Spinal cord (tissue), 9 donors: ENCODE measurements at regions not wholly inside any gene's neighbourhood (a gene's known extent, or its start where the extent isn't known, plus 50 kb on each side); places are given as distances from the start of the nearest gene placed in this dataset.

Source experiments
- DNase-seq, 6 donors: peaks; one replicate each; pipeline versions ENCODE4 v3.0.0 to v3.0.0-alpha.2; 2013 to 2015; ENCODE audit warnings: low spot score in 6 of 6, low read depth in 4 of 6
- H3K27ac ChIP-seq: one replicate; pipeline ENCODE4 v1.5.1; 2013; ENCODE audit warnings: low read depth, low read length, control low read depth
- H3K27me3 ChIP-seq: one replicate; pipeline ENCODE4 v1.6.1; 2013; ENCODE audit warnings: low read length; ENCODE audit not compliant: control insufficient read depth, insufficient read depth
- H3K36me3 ChIP-seq: one replicate; pipeline ENCODE4 v1.6.1; 2013; ENCODE audit warnings: low read length; ENCODE audit not compliant: control insufficient read depth, insufficient read depth
- H3K4me1 ChIP-seq: one replicate; pipeline ENCODE4 v1.6.1; 2013; ENCODE audit warnings: low read length; ENCODE audit not compliant: control insufficient read depth, insufficient read depth
- H3K4me3 ChIP-seq: one replicate; pipeline ENCODE4 v1.5.1; 2013; ENCODE audit warnings: low read depth, low read length, control low read depth
- H3K9me3 ChIP-seq: one replicate; pipeline ENCODE4 v1.6.1; 2013; ENCODE audit warnings: low read length; ENCODE audit not compliant: control insufficient read depth, insufficient read depth
- WGBS: methylation state at CpG from one replicate; pipeline ENCODE4 v1.1.5; 2013; ENCODE audit warnings: missing lambda C conversion rate; ENCODE audit not compliant: insufficient coverage; 5-methylcytosine and 5-hydroxymethylcytosine counted together
- donor health status: healthy.

- 87% methylated on average over 3 of the region's 4 CpGs for WGBS
- no peak for DNase-seq
- no peak overlapping the region for H3K4me3 ChIP-seq
- no peaks in the 10 kb centered on the region for H3K9me3 ChIP-seq
- H3K27me3 ChIP-seq, result no peaks in the 10 kb centered on the region
- no peak overlapping the region for H3K27ac ChIP-seq
- H3K36me3 ChIP-seq, result no peaks in the 10 kb centered on the region
- peaks cover 8% of the 10 kb centered on the region for H3K4me1 ChIP-seq
Measured at GRCh38 chr1:175871647-175872046, 128.3 kb upstream of the TNR start.

- no peaks in the 10 kb centered on the region for H3K9me3 ChIP-seq
- H3K4me3 ChIP-seq, result no peak overlapping the region
- H3K4me1 ChIP-seq, result peaks cover 14% of the 10 kb centered on the region
- no peak overlapping the region for H3K27ac ChIP-seq
- DNase-seq, result no peak
- H3K36me3 ChIP-seq, result no peaks in the 10 kb centered on the region
- 94% methylated on average over 2 of the region's 3 CpGs for WGBS
- H3K27me3 ChIP-seq, result no peaks in the 10 kb centered on the region
Measured at GRCh38 chr1:175870217-175870616, 126.8 kb upstream of the TNR start.

GRCh38 chr1:175866776-175867175, 123.4 kb upstream of the TNR start:
- Histone ChIP-seq H3K27me3 (no peaks in the 10 kb centered on the region), H3K9me3 (no peaks in the 10 kb centered on the region), H3K4me1 (peaks cover 38% of the 10 kb centered on the region), H3K4me3 (no peak overlapping the region), H3K27ac (no peak overlapping the region), H3K36me3 (no peaks in the 10 kb centered on the region)
- no CpG with 5 or more reads among the region's 2 CpGs for WGBS
- DNase-seq, result no peak

- H3K36me3 ChIP-seq, result no peaks in the 10 kb centered on the region
- WGBS, result 16% methylated on average over 2 of the region's 6 CpGs
- peak in 4 of 6 donors; percentile 35 to 95 (median 76) for DNase-seq
- H3K27ac ChIP-seq, result peak overlapping the region; percentile 43
- H3K27me3 ChIP-seq, result no peaks in the 10 kb centered on the region
- H3K4me1 ChIP-seq, result peaks cover 37% of the 10 kb centered on the region
- no peak overlapping the region for H3K4me3 ChIP-seq
- no peaks in the 10 kb centered on the region for H3K9me3 ChIP-seq
Measured at GRCh38 chr1:175865041-175865766, 121.8 kb upstream of the TNR start.

DNA sequence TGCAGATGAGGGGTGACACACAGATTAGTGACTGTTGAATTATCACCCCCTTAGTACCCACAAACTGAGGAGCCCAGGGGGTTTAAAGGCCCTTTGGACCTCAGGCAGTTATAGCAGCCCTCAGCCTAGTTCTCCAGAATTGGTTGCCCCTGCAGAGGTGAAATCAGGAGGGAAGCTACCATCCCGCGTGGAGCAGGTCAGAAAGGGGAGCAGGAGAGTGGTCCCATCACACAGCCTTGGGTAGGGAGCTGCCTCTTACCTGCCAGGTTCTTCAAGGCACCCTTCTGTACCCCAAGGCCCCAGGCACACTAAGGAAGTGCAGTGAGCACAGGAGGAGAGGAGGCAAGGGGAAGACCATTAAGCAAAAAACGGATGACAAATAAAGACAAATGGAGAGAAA, 121.2 kb upstream of the TNR start:
- DNase-seq, result no peak
- Histone ChIP-seq H3K4me1 (peaks cover 37% of the 10 kb centered on the region), H3K27ac (peak overlapping the region; percentile 43), H3K27me3 (no peaks in the 10 kb centered on the region), H3K36me3 (no peaks in the 10 kb centered on the region), H3K4me3 (no peak overlapping the region), H3K9me3 (no peaks in the 10 kb centered on the region)
- no CpG with 5 or more reads among the region's 3 CpGs for WGBS

GRCh38 chr1:175864183-175864582, 120.8 kb upstream of the TNR start:
- Histone ChIP-seq H3K36me3 (no peaks in the 10 kb centered on the region), H3K4me3 (no peak overlapping the region), H3K27me3 (no peaks in the 10 kb centered on the region), H3K27ac (peak overlapping the region; percentile 43), H3K9me3 (no peaks in the 10 kb centered on the region), H3K4me1 (peaks cover 37% of the 10 kb centered on the region)
- no peak for DNase-seq
- WGBS, result 81% methylated on average over 7 of the region's 7 CpGs

- WGBS, result 57% methylated on average over 11 of the region's 14 CpGs
- Histone ChIP-seq H3K4me3 (no peak overlapping the region), H3K27ac (no peak overlapping the region), H3K4me1 (peaks cover 34% of the 10 kb centered on the region), H3K9me3 (no peaks in the 10 kb centered on the region), H3K36me3 (no peaks in the 10 kb centered on the region), H3K27me3 (no peaks in the 10 kb centered on the region)
- peak in 1 of 6 donors; percentile 56 for DNase-seq
Measured at GRCh38 chr1:175863299-175864050, 120.1 kb upstream of the TNR start.

DNA sequence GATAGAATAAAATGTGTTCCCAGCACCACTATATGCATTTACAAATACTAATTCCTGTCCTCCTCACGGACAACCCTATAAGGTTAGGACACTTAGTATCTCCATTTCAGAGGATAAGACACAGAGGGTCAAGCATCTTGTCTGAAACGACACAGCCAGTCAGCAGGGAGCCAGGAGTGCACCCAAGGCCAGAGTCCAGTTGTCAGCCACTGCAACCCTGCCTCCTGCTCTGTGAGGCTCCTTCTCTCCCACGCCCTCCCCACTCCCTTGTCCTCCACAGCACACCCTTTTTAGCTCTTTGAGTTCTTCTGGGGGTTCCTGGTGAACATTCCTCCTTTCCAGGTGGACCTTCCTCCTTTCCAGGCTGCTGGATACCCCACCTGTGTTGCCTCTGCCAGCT, 119.0 kb upstream of the TNR start:
- H3K4me3 ChIP-seq, result no peak overlapping the region
- WGBS, result 77% methylated on average over 3 of the region's 3 CpGs
- H3K36me3 ChIP-seq, result no peaks in the 10 kb centered on the region
- no peak for DNase-seq
- no peaks in the 10 kb centered on the region for H3K27me3 ChIP-seq
- H3K4me1 ChIP-seq, result peaks cover 40% of the 10 kb centered on the region
- no peak overlapping the region for H3K27ac ChIP-seq
- no peaks in the 10 kb centered on the region for H3K9me3 ChIP-seq

DNA sequence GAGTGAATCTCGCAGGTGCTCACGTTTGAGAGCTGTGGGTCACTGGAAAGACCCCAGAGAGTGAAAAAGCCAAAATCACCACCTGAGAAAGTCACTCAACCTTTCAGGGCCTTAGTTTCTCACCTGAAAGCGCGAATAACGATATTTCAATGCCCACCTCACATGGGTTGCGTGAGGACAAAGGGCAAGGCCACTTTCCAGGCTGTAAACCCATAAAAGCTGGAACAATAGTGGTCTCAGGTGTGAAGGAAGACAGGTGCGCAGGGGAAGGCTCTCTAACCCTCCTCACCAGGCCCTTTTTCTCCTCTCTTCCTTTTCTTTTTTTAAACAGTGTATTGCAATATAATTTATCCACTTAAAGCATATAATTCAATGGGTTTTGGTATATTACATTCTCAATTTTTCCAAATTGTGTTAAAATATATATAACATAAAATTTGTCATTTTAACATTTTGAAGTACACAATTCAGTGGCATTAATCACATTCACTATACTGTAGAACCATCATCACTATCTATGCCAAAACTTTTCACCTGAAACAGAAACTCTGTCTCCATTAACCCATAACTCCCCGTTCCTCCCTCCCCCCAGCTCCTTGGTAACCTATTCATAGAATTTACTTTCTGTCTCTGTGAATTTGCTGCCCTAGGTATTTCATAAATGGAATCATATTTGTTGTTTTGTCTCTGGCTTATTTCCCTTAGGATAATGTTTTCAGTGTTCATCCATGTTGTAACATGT, 118.4 kb upstream of the TNR start:
- Histone ChIP-seq H3K36me3 (no peaks in the 10 kb centered on the region), H3K27ac (no peak overlapping the region), H3K27me3 (no peaks in the 10 kb centered on the region), H3K4me1 (peaks cover 41% of the 10 kb centered on the region), H3K4me3 (no peak overlapping the region), H3K9me3 (no peaks in the 10 kb centered on the region)
- 85% methylated on average over 5 of the region's 8 CpGs for WGBS
- no peak for DNase-seq
